ENCODE measurements at regions not wholly inside any gene's neighbourhood (a gene's known extent, or its start where the extent isn't known, plus 50 kb on each side); places are given as distances from the start of the nearest gene placed in this dataset.

DNA sequence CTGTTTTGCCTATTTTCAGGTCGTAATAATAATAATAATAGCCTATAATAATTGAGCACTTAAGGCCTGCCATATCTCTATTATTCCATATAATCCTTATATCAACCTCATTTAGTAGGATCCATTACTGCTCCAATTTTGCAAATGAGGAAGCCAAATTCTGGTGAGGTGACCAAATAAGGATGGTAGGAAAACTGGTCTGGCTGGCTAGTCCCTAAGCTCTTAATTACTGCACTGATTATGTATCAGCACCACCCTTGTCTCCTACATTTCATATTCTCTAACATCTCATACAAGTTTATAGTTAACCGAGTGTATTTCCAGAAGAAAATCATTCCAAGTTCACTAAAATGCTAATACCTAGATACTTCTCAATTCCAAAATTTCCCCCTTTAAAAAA is 166.5 kb upstream of the RGMB start:
- TF ChIP-seq EZH2 (IDR thresholded peaks at IDR 0.05; ENCODE audit: borderline replicate concordance, insufficient read depth, low read length, poor library complexity, severe bottlenecking) (no peak), TAF1 (IDR thresholded peaks at IDR 0.05; ENCODE audit: low read depth) (no peak), CTCF (IDR thresholded peaks at IDR 0.05; ENCODE audit: poor library complexity, severe bottlenecking) (no peak)
